HT-29 (cell line): ENCODE measurements at regions not wholly inside any gene's neighbourhood (a gene's known extent, or its start where the extent isn't known, plus 50 kb on each side); places are given as distances from the start of the nearest gene placed in this dataset.
A peak's percentile ranks its signal among the peaks of the same experiment; 100 is the strongest.

Source experiments
- DNase-seq: peaks from one replicate; pipeline ENCODE4 v3.0.0-alpha.2; 2015; ENCODE audit warnings: low spot score

GRCh38 chr3:72568083-72568482 lies 280.2 kb downstream of the SHQ1 start:
- no peak for DNase-seq

GRCh38 chr3:72567474-72567873 lies 280.8 kb downstream of the SHQ1 start:
- DNase-seq: no peak

GRCh38 chr3:72565593-72565992 lies 282.7 kb downstream of the SHQ1 start:
- no peak for DNase-seq

GRCh38 chr3:72563690-72564370 lies 284.4 kb downstream of the SHQ1 start:
- DNase-seq: peak; percentile 23

- no peak for DNase-seq
Observed at GRCh38 chr3:72560846-72561675, 287.2 kb downstream of the SHQ1 start.

- DNase-seq: no peak
Observed at GRCh38 chr3:72559385-72559784, 288.9 kb downstream of the SHQ1 start.

GRCh38 chr3:72558001-72558400 lies 290.2 kb downstream of the SHQ1 start:
- no peak for DNase-seq

- no peak for DNase-seq
Observed at GRCh38 chr3:72555714-72556113, 292.5 kb downstream of the SHQ1 start.

GRCh38 chr3:72554689-72555088 lies 293.6 kb downstream of the SHQ1 start:
- no peak for DNase-seq

GRCh38 chr3:72553298-72553697 lies 294.9 kb downstream of the SHQ1 start:
- no peak for DNase-seq

- no peak for DNase-seq
Observed at GRCh38 chr3:72550582-72551262, 297.5 kb downstream of the SHQ1 start.

- DNase-seq: no peak
Observed at GRCh38 chr3:72549761-72550581, 298.3 kb downstream of the SHQ1 start.

- no peak for DNase-seq
Observed at GRCh38 chr3:72548981-72549380, 299.3 kb downstream of the SHQ1 start.

- no peak for DNase-seq
Observed at GRCh38 chr3:72548461-72548860, 299.8 kb downstream of the SHQ1 start.

GRCh38 chr3:72547183-72547582 lies 301.1 kb downstream of the SHQ1 start:
- no peak for DNase-seq

- DNase-seq: no peak
Observed at GRCh38 chr3:72544239-72544638, 304.0 kb downstream of the SHQ1 start.

GRCh38 chr3:72543246-72543645 lies 305.0 kb downstream of the SHQ1 start:
- no peak for DNase-seq

GRCh38 chr3:72542781-72543180 lies 305.5 kb downstream of the SHQ1 start:
- DNase-seq: no peak

GRCh38 chr3:72539856-72540255 lies 308.4 kb downstream of the SHQ1 start:
- DNase-seq: no peak

GRCh38 chr3:72538070-72538745 lies 310.0 kb downstream of the SHQ1 start:
- DNase-seq: no peak

GRCh38 chr3:72537448-72537847 lies 310.8 kb downstream of the SHQ1 start:
- DNase-seq: no peak
